Lung (tissue), 11 donors: ENCODE measurements at regions not wholly inside any gene's neighbourhood (a gene's known extent, or its start where the extent isn't known, plus 50 kb on each side); places are given as distances from the start of the nearest gene placed in this dataset.

Source experiments
- ATAC-seq: fragments of 200-7000 bp; cut with Tn5 transposase; one replicate; pipeline ENCODE4 v1.9.1; 2020; ENCODE audit warnings: moderate number of reproducible peaks; ENCODE audit not compliant: insufficient read depth, low FRiP score
- DNase-seq, 3 donors: peaks; one replicate each; pipeline ENCODE4 v3.0.0-alpha.2; 2013 to 2017
- H3K27ac ChIP-seq, 2 donors: one replicate each; pipeline ENCODE4 v1.5.1; 2013; ENCODE audit warnings: mild to moderate bottlenecking in 2 of 2, moderate library complexity in 2 of 2, control low read depth in 1 of 2, inconsistent platforms in 1 of 2, low read depth in 1 of 2, low read length in 1 of 2
- H3K27me3 ChIP-seq, 3 donors: one replicate each; pipeline ENCODE4 v1.5.1; 2013; ENCODE audit warnings: low read length in 2 of 3; ENCODE audit not compliant: control insufficient read depth in 3 of 3, insufficient read depth in 3 of 3
- H3K36me3 ChIP-seq, 4 donors: one replicate each; pipeline ENCODE4 v1.5.1; 2013; ENCODE audit warnings: low read length in 4 of 4, mild to moderate bottlenecking in 1 of 4, moderate library complexity in 1 of 4; ENCODE audit not compliant: control insufficient read depth in 4 of 4, insufficient read depth in 4 of 4
- H3K4me1 ChIP-seq, 5 donors: one replicate each; pipeline ENCODE4 v1.5.1; 2013; ENCODE audit warnings: low read length in 5 of 5, mild to moderate bottlenecking in 2 of 5, moderate library complexity in 1 of 5; ENCODE audit not compliant: control insufficient read depth in 5 of 5, insufficient read depth in 5 of 5
- H3K4me3 ChIP-seq: one replicate; pipeline ENCODE4 v1.5.1; 2013; ENCODE audit warnings: mild to moderate bottlenecking, control low read depth, moderate library complexity
- H3K9ac ChIP-seq, 2 donors: one replicate each; pipeline ENCODE4 v1.5.1; 2013; ENCODE audit warnings: low read length in 2 of 2, control low read depth in 1 of 2; ENCODE audit not compliant: insufficient read depth in 1 of 2
- H3K9me3 ChIP-seq, 4 donors: one replicate each; pipeline ENCODE4 v1.5.1; 2013; ENCODE audit warnings: low read length in 3 of 4, mild to moderate bottlenecking in 1 of 4, moderate library complexity in 1 of 4; ENCODE audit not compliant: control insufficient read depth in 4 of 4, insufficient read depth in 3 of 4
- WGBS, 2 donors: extraction: QIAGEN DNeasy Blood & Tissue Kit; methylation state at CpG; one replicate each; pipeline ENCODE4 v1.1.7; 2013; 5-methylcytosine and 5-hydroxymethylcytosine counted together
- TF ChIP-seq, protein P1 (sequence below): IDR thresholded peaks from 2 replicates; pipeline ENCODE4 v1.5.1; 2012; ENCODE audit warnings: mild to moderate bottlenecking; ENCODE audit errors: control extremely low read depth, extremely low read depth
- donor health status: control.
- donor health status: control.
- donor health status: Bipolar disorder and iron deficiency.
- donor health status: healthy.
- donor health status: DM: yes; HTN: yes; CAD: no.

DNA sequence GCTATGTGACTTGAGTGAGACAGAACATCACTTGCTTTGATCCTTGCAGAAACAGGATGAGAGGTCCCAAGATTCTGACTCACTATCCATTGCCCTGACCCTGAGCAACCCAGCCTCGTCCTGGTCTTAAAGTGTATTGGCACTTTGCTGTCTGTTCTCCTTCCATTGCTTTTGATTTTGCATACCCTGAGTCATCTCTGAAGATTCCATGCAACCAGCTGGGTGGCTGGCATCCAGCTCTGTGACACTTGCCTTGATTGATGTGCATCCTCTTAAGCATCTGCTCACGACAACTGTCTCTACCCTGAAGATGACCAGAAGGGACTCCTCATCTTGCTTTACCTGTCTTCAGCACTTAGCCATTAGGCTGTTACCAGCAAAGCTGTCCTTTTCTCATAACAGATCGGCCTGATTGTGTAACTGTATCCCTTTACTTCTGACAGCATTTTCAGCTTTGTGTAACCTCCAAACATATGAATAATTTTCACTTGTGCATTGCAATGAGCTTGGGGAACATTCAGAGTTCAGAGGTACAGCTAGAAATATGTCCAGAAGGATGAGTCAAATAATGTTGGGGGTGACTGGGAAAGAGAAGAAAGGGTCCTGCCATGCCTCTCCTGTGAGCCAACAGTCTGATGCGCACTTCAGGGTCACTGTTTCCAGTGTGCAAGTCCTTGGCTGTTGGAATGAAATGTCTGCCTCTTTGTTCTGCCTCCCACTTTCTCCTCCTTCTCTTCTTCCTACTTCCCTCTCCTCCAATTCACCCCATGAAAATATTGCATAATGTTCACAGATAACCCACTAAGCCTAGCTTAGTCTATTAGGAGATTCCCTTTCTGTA lies 249.7 kb upstream of the OSR1 start:
- DNase-seq (no peak), ATAC-seq (peak; percentile 60)
- Histone ChIP-seq H3K36me3 (no peaks in the 10 kb centered on the region), H3K4me3 (no peak overlapping the region), H3K27ac (peak overlapping the region in 1 of 2 donors; percentile 17), H3K27me3 (peaks cover 0 to 4% (median 0%) of the 10 kb centered on the region in 3 donors), H3K9me3 (no peaks in the 10 kb centered on the region), H3K9ac (no peak overlapping the region), H3K4me1 (peaks cover 0 to 1% (median 0%) of the 10 kb centered on the region in 5 donors)
- WGBS, 2 donors, result 63 to 70% methylated on average over 4 of the region's 4 CpGs
- TF ChIP-seq, protein P1, sequence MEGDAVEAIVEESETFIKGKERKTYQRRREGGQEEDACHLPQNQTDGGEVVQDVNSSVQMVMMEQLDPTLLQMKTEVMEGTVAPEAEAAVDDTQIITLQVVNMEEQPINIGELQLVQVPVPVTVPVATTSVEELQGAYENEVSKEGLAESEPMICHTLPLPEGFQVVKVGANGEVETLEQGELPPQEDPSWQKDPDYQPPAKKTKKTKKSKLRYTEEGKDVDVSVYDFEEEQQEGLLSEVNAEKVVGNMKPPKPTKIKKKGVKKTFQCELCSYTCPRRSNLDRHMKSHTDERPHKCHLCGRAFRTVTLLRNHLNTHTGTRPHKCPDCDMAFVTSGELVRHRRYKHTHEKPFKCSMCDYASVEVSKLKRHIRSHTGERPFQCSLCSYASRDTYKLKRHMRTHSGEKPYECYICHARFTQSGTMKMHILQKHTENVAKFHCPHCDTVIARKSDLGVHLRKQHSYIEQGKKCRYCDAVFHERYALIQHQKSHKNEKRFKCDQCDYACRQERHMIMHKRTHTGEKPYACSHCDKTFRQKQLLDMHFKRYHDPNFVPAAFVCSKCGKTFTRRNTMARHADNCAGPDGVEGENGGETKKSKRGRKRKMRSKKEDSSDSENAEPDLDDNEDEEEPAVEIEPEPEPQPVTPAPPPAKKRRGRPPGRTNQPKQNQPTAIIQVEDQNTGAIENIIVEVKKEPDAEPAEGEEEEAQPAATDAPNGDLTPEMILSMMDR, result no peak

DNA sequence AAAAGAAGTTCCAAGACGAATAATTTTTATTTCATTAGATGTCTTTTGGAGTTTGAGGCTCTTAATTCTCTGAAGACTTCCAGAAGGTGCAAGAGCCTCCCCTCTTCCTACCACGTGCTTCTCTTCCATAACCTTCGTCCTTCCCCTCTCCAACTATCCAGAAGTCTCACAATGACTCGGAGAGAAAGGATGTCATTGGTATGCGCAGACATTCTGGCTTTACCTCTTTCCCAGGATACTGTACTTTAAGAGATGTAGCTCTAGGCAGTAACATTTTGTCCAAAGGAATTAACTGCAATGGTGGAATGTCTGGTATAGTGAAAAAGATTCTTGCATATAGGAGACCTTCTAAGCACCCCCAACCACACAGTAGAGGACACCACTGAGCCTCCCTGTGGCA lies 249.0 kb upstream of the OSR1 start:
- Histone ChIP-seq H3K9me3 (no peaks in the 10 kb centered on the region), H3K4me3 (no peak overlapping the region), H3K9ac (no peak overlapping the region), H3K27ac (no peak overlapping the region), H3K36me3 (no peaks in the 10 kb centered on the region), H3K4me1 (peaks cover 0 to 1% (median 0%) of the 10 kb centered on the region in 5 donors), H3K27me3 (peaks cover 0 to 4% (median 0%) of the 10 kb centered on the region in 3 donors)
- 76 to 77% methylated on average over 5 of the region's 5 CpGs for WGBS, 2 donors
- DNase-seq, result no peak
- TF ChIP-seq, protein P1, result no peak
- ATAC-seq, result no peak

DNA sequence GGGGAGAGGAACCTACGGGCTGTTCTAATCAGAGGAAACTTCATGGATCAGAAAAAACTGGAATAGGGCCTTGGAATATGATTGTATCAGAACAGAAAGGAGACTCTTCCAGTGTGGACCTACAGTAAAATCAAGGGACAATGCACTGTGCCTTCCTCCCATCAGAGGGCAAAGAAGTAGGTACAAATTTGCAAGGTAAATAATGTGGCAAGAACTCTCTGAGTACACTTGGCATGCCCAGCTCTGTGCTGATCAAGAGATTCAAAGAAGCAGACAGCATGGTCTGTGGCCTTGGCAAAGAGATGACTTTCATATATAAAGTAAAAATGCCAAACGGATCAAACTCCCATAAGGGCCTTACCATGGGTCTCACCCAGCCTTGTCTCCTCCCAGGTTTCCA lies 242.6 kb upstream of the OSR1 start:
- no peaks in the 10 kb centered on the region for H3K36me3 ChIP-seq
- H3K27me3 ChIP-seq, result no peaks in the 10 kb centered on the region
- no peak for DNase-seq
- no peak overlapping the region for H3K27ac ChIP-seq
- H3K9ac ChIP-seq, result no peak overlapping the region
- H3K4me1 ChIP-seq, result no peaks in the 10 kb centered on the region
- TF ChIP-seq, protein P1, result no peak
- H3K4me3 ChIP-seq, result no peak overlapping the region
- WGBS, 2 donors, result 87 to 89% methylated on average over 2 of the region's 2 CpGs
- no peak for ATAC-seq
- no peaks in the 10 kb centered on the region for H3K9me3 ChIP-seq
